ENCODE measurements at regions not wholly inside any gene's neighbourhood (a gene's known extent, or its start where the extent isn't known, plus 50 kb on each side); places are given as distances from the start of the nearest gene placed in this dataset.

GRCh38 chr11:27938011-27938410 lies 169.9 kb downstream of the KIF18A start (continued):
- TF ChIP-seq CHD7 (IDR thresholded peaks at IDR 0.05; ENCODE audit: insufficient replicate concordance, low read length), result no peak
- no peak for TF ChIP-seq CHD2 (IDR thresholded peaks at IDR 0.05; ENCODE audit: low read length)
- TF ChIP-seq TEAD4 (IDR thresholded peaks at IDR 0.05; ENCODE audit: low read depth, low read length), result no peak
